GM21717 (cell line): ENCODE measurements at regions not wholly inside any gene's neighbourhood (a gene's known extent, or its start where the extent isn't known, plus 50 kb on each side); places are given as distances from the start of the nearest gene placed in this dataset.
"Not testable (repeated sequence)": the region's sequence is repeated elsewhere in the genome, so short reads cannot be mapped to it uniquely, and the experiment has no call there.

Source experiments
- ATAC-seq: cut with Tn5 transposase; IDR thresholded peaks from one replicate; pipeline ENCODE4 v1.9.1; 2021; ENCODE audit warnings: mild to moderate bottlenecking, moderate library complexity; ENCODE audit not compliant: unreplicated experiment

DNA sequence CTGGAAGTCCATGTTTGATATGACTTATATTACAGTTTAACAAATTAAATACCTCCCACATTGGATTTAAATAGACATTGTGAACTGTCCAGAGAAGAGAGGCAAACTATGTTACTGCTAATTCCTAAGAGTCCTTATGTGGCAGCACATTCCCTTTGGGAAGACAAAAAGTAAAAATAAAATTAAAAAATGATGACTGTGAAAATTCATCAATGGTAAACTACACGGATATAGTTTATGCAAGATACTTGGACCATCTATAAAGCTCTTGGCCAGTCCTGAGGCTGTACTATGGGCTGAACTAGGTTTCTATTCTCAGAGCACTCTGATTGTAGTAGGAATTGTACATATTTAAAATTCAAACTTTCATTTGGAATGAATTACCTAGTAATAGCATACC, 206.4 kb downstream of the LRRK2 start:
- ATAC-seq: no peak

DNA sequence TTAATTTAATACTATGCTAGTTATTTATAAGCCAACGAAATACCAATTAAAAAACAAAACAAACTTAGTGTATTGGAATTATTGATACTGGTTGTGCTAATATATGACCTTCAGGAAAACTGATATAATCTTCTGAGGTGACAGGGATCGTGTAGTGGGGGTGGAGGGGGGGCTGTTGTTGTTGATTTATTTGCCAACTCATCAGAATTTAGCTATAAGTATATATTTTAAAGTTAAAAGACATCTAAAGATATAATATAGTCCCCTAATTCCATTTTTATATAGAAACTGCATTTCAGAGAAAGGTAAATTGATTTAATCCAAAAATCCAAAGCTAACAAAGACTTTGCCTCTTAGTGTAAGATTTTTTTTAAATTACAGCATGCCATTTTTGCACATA, 210.5 kb downstream of the LRRK2 start:
- no peak for ATAC-seq

GRCh38 chr12:40435951-40436350, 211.2 kb downstream of the LRRK2 start:
- ATAC-seq: no peak

DNA sequence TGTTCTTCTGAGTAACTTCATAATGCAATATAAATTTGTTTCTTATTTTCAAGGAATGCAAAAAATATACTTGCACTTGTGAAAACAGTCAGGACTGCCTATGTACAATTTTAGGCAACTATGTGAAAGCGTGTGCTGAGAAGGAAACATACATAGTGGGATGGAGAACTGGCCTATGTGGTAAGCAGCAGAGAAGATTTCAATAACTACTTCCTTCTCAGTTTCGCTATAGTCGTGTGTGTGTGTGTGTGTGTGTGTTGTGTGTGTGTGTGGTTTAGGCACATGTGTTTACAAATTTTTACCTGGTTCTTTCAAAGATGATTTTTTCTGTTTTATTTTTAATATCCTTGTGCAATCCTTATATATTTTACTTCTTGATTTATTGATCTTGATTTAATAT, 211.8 kb downstream of the LRRK2 start:
- ATAC-seq: no peak

DNA sequence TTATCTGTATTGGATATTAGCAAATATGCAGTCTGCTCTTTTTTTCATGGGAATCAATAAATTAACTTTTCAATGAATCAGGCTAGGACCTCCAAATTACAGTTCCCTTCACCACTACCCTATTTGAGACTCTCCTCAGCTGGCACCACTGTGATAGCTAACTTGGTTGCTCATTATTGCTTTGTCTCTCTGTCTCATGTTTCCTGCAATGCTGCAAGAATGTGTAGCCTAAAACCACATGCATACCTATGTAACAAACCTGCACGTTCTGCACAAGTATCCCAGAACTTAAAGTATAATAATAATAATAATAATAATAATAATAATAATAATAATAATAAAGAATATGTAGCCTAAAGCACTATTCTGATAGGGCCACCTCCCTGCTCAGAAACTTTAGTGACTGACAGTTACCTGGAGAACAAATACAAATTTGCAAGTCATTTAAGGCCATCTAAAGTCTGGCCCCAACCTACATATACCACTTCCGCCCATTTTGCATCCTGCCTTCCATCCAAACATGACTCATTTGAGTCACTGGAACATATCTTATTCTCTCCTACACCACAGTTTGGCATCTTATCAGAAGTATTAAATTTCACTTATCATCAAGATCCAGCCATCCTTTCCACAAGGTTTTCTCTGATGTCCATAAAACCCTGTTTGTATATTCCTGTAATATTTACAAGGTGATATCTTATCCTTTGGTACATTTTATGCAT, 215.1 kb downstream of the LRRK2 start:
- ATAC-seq: no peak

GRCh38 chr12:40444174-40444573, 219.4 kb downstream of the LRRK2 start:
- no peak for ATAC-seq

DNA sequence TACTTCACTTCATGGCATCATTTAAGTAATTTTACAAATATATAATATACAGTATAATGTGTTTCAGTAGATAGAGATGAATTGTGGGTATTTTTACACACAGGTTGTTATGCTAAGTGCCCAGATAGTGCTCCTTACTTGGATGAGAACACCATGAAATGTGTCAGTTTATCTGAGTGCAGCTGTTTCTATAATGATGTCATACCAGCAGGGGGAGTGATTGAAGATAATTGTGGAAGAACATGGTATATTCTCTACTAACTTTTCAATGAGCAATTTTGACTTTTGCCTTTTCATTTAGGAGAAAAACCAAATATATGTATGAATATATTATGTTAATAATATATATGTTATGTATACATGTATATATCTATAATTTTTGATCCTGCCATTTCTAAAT, 221.6 kb downstream of the LRRK2 start:
- peak; percentile 62 for ATAC-seq

- ATAC-seq: not testable (repeated sequence)
Measured at GRCh38 chr12:40448523-40448922, 223.7 kb downstream of the LRRK2 start.

DNA sequence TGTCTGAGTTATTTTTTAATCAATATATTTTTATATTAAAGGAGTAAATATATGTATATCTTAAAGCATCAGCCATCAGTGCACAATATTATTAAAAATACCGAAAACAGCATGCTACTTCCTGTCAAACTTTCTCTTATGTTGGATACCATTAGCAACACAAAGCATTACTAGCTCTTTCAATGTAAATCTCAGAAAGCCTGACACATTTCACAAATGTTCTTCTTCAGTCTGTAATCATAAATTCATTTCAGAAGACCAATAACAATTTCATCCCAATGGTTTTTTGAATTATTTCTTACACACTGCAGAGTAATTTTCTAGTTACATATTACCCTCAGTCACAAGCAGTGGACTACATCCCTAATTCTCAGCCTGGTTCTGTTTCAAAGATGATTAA, 226.9 kb downstream of the LRRK2 start:
- ATAC-seq: no peak

- ATAC-seq: no peak
Measured at GRCh38 chr12:40464121-40464520, 228.1 kb upstream of the CNTN1 start.

DNA sequence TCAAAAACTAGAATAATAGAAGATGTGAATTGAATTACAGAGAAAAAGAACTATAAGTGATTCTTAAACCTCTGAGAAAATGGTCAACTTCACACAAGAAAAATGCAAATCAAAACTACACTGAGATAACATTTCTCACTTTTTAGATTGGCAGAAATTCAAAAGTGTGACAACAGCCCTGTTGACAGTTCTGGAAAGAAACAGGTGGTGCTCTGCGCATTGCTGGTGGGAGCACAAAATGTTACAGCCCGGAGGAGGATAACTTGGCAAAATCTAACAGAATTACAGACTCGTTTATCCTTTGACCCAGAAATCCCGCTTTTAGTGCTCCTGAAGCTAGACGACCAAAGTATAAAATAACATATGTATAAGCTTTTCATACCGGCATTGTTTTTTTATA, 222.5 kb upstream of the CNTN1 start:
- ATAC-seq: no peak

DNA sequence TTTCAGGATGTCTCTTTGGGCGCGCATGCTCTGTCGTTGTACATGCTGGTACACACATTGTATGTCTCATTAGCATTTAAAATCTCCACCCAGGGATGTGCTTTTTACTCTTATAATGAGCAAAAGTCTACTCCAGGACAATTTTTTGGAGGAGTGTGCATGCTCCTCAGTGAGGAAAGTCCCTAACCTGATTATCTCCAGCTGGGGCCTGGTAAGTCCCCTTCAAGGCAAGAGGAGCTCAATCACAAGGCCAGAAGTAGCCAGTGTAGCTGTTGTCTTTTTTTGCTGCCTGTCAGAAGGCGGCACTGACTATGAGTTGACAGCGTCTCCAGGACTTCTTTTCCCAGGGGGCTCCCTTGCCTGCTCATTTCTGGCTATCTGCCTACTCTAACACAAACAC, 218.3 kb upstream of the CNTN1 start:
- ATAC-seq: no peak

DNA sequence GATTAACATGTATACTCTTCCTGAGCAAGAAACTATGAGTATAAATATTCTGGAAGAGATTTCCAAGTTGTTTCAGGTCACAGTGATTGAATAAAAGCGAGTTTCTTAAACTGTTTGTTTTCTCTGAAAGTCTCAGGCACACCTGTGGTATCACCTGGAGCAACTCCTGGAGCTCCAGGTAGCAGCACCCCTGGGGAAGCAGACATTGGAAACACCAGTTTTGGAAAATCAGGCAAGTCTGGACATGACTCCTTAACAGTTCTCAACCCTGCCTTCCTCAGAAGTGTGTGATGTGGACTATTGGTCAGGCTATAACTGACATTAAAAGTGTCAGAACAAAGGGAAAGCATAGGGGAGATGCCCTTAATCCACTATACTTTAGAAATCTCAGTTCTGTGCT, 217.6 kb upstream of the CNTN1 start:
- no peak for ATAC-seq

DNA sequence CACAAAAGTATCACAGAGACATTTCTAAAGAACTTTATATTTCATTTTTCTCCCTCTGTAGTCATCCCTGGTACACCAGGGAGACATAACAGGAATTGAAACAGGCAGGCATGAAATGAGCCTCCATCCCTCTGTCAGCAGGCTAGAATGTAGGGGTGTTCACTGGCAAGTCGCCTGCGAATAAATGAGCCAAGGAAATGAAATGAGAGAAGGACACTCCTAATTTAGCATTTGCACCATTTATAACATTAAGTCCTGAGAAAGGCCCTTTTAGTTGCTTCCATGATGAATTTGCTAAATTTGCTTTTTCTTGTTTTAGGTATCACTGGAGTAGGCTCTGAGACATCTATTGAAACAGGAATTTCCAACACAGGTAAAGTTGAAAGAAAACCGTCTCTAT, 192.4 kb upstream of the CNTN1 start:
- no peak for ATAC-seq

- ATAC-seq: no peak
Measured at GRCh38 chr12:40502322-40502721, 189.9 kb upstream of the CNTN1 start.

DNA sequence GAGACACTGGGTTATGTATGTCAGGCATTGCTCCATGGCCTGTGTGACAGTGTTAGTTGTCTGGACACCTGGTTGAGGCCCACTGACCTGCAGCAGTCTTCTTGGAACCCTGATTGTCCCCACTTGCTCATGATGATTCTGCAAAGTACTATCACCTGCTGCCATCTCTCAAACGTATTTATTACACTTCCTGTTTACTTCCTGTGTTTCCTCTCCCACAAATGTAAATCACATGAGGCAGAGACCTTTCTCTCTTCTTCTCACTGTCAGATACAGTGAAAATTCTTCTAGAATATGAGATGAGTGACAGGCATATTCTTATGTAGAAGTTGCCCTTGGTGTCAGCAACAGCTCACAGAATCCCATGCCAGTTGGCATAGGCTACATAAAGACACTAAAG, 186.9 kb upstream of the CNTN1 start:
- ATAC-seq: no peak

- ATAC-seq: no peak
Measured at GRCh38 chr12:40508421-40508820, 183.8 kb upstream of the CNTN1 start.

GRCh38 chr12:40511341-40511740, 180.9 kb upstream of the CNTN1 start:
- ATAC-seq: peak; percentile 40

DNA sequence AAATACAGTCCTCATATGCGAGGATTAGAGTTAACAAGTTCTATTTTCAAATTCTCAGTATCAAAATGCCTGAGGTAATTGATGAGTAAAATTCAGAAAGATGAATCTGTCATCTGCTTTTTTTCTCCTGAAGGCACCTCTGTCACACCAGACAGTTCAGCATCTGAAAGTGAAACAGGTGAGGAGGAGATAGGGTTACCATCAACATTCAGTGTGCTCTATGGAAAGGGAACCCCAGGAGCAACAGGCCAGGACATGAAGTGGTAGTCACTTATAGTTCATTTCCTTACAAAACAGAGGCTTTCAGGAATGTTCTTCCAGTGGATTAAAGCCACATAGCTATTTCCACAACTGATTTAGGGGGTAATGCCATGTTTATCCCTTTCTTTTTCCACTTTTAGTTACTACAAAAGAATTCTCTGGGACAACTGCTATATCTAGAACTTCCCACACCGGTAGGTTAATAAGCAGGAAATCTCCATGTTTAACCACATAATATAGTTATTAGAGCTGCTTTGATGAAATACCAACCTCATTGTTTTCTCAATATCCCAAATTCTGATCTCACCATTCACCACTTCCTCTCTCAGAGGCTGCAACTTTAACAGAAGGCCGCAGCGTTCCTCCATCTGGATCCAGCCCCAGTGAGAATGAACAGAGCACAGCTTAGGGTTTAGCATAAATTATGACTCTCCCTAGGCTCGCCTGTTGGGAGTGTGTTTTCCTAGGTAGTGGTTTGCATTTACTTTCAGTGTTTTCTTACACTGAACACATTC, 177.0 kb upstream of the CNTN1 start:
- ATAC-seq: peak; percentile 78

DNA sequence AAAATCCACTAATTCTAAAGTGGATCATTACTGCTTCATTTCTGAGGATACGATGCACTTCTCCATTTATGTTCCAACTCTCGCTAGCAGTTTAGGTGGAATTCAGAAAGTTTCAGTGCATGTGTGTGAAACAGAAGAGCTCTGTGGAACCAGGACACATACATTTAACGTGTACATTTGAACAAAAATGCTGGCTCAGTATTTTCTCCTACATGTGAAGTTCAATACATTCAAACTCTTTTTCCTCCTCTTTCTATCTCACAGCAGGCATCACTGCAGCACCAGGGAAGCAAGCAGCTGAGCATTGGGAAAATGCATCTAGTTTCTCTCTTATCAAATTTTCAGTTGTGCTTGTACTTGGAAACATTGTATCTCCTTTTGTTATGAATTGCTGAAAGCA, 169.4 kb upstream of the CNTN1 start:
- no peak for ATAC-seq

GRCh38 chr12:40525054-40525453, 167.2 kb upstream of the CNTN1 start:
- no peak for ATAC-seq

DNA sequence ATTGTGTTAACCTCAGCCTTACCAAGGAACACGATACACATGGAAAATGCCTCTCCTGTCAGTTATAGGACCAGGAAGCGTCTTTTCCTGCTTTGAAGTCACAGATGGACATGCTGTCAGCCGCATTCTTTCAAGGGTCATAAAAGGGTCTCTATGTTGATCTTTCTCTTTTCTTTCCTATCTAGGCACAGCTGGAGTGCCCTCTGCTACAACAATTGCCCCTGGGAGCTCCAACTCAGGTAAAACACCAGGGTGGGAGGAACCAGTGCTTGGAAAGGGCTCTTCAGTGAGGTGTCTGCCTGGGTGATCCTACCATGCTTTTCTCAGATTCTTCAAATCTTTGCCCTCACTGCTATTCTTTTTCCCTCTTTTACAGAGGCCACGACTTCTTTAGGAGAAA, 157.4 kb upstream of the CNTN1 start:
- no peak for ATAC-seq

DNA sequence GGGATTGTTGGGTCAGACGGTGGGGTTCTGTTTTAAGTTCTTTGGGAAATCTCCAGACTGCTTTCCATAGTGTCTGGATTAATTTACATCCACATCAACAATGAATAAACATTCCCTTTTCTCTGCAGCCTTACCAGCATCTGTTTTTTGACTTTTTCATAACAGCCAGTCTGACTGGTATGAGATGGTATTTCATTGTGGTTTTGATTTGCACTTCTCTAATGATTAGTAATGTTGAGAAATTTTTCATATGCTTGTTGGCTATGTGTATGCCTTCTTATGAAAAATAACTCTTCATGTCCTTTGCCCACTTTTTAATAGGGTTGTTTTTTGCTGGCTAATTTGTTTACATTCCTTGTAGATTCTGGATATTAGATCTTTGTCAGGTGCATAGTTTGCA, 140.8 kb upstream of the CNTN1 start:
- no peak for ATAC-seq
